Endothelial cell of umbilical vein (primary cell): ENCODE measurements at regions not wholly inside any gene's neighbourhood (a gene's known extent, or its start where the extent isn't known, plus 50 kb on each side); places are given as distances from the start of the nearest gene placed in this dataset.

Experiments
- BruUV-seq: library from RNA; stranded (reverse); fragments of 400-500 nt; replicated peaks from 2 replicates; lab custom pipeline; 2021; lab: Mats Ljungman, UMichigan
- CTCF ChIA-PET: fragments of 300-600, 350-600 bp; sonication (Branson Sonifier 250); formaldehyde crosslinking; loops from one replicate; lab custom pipeline; 2021; ENCODE audit warnings: antibody characterized with exemption, inconsistent platforms; lab: Charles Lee
- POLR2A ChIA-PET: fragments of 300-600, 350-600 bp; sonication (Branson Sonifier 250); formaldehyde crosslinking; loops from one replicate; lab custom pipeline; 2021; ENCODE audit warnings: antibody characterized with exemption, inconsistent platforms; lab: Charles Lee
- DNase-seq: peaks from one replicate; pipeline ENCODE4 v3.0.0-alpha.2; 2011; ENCODE audit warnings: low read depth, low spot score
- FAIRE-seq: peaks from 2 replicates; lab custom pipeline; 2011; peaks lifted over from hg19 to GRCh38; lab: Jason Lieb, UNC
- H2AFZ ChIP-seq: 2 replicates; pipeline ENCODE4 v1.6.0; 2012; ENCODE audit warnings: low read depth, low read length, control low read depth, inconsistent platforms
- H3K27ac ChIP-seq: 2 replicates; pipeline ENCODE4 v1.5.1; 2011; ENCODE audit warnings: low read depth, mild to moderate bottlenecking, control low read depth, low read length, moderate library complexity; ENCODE audit not compliant: insufficient read depth
- H3K27me3 ChIP-seq, 2 experiments: 2 replicates each; pipeline versions ENCODE4 v1.6.0 to v1.6.1; 2011; ENCODE audit warnings: low read length in 2 of 2, mixed read lengths in 1 of 2; ENCODE audit not compliant: control insufficient read depth in 2 of 2, insufficient read depth in 2 of 2
- H3K36me3 ChIP-seq, 2 experiments: 2 replicates in 1 of 2; 3 replicates in 1 of 2; pipeline ENCODE4 v1.5.1; 2011; ENCODE audit warnings: low read length in 2 of 2, mild to moderate bottlenecking in 1 of 2, moderate library complexity in 1 of 2; ENCODE audit not compliant: control insufficient read depth in 2 of 2, insufficient read depth in 2 of 2; ENCODE audit errors: extremely low read depth in 1 of 2
- H3K4me1 ChIP-seq: 3 replicates; pipeline ENCODE4 v1.5.1; 2011; ENCODE audit warnings: mild to moderate bottlenecking, low read length; ENCODE audit not compliant: control insufficient read depth, insufficient read depth; ENCODE audit errors: extremely low read depth
- H3K4me2 ChIP-seq: 2 replicates; pipeline ENCODE4 v1.6.1; 2011; ENCODE audit warnings: low read length, control low read depth, mixed read lengths; ENCODE audit not compliant: insufficient read depth
- H3K4me3 ChIP-seq, 3 experiments: fragments of 200-600 bp in 1 of 3; sonication (generic), shearing (Covaris generic) in 1 of 3; replicated peaks in 1 of 3; 2 replicates each; pipeline ENCODE4 v1.5.1; 2011 to 2016; ENCODE audit warnings: control low read depth in 3 of 3, low read length in 3 of 3, mild to moderate bottlenecking in 2 of 3, inconsistent platforms in 1 of 3, low read depth in 1 of 3, moderate library complexity in 1 of 3; ENCODE audit not compliant: insufficient read depth in 1 of 3
- H3K79me2 ChIP-seq: 2 replicates; pipeline ENCODE4 v1.6.0; 2012; ENCODE audit warnings: low read length, inconsistent platforms; ENCODE audit not compliant: control insufficient read depth, insufficient read depth
- H3K9ac ChIP-seq: replicated peaks from 2 replicates; pipeline ENCODE3; 2011; ENCODE audit warnings: low read length, control low read depth; ENCODE audit not compliant: insufficient read depth; ENCODE audit errors: extremely low read depth
- H3K9me1 ChIP-seq: replicated peaks from 3 replicates; pipeline ENCODE4 v1.6.0; 2011; ENCODE audit warnings: mild to moderate bottlenecking, low read length; ENCODE audit not compliant: control insufficient read depth, insufficient read depth; ENCODE audit errors: extremely low read depth
- H3K9me3 ChIP-seq: replicated peaks from 2 replicates; pipeline ENCODE4 v1.5.1; 2012; ENCODE audit warnings: low read length, inconsistent platforms; ENCODE audit not compliant: control insufficient read depth, insufficient read depth
- H4K20me1 ChIP-seq: replicated peaks from 2 replicates; pipeline ENCODE3; 2011; ENCODE audit warnings: mild to moderate bottlenecking, low read length; ENCODE audit not compliant: control insufficient read depth, insufficient read depth; ENCODE audit errors: extremely low read depth
- EZH2 ChIP-seq: IDR thresholded peaks from 2 replicates; pipeline ENCODE4 v1.6.1; 2012; ENCODE audit warnings: borderline replicate concordance, low read depth, mild to moderate bottlenecking, moderate library complexity, low read length, inconsistent platforms; ENCODE audit not compliant: severe bottlenecking
- FOS ChIP-seq: IDR thresholded peaks from 2 replicates; pipeline ENCODE4 v1.6.1; 2011; ENCODE audit warnings: mild to moderate bottlenecking, low read length, moderate library complexity, borderline replicate concordance; ENCODE audit not compliant: insufficient read depth
- GATA2 ChIP-seq: IDR thresholded peaks from 2 replicates; pipeline ENCODE4 v1.7.0; 2011; ENCODE audit warnings: low read depth, mild to moderate bottlenecking, moderate library complexity, mixed read lengths, low read length; ENCODE audit not compliant: insufficient read length, insufficient read depth
- JUN ChIP-seq: IDR thresholded peaks from 2 replicates; pipeline ENCODE4 v1.6.1; 2011; ENCODE audit warnings: borderline replicate concordance, low read depth; ENCODE audit not compliant: insufficient read length, insufficient read depth
- MYC ChIP-seq: IDR thresholded peaks from one replicate; pipeline ENCODE4 v1.6.1; 2011; ENCODE audit warnings: mild to moderate bottlenecking, low read depth, low read length
- POLR2A ChIP-seq: IDR thresholded peaks from 2 replicates; pipeline ENCODE4 v1.6.1; 2012; ENCODE audit warnings: low read depth, mild to moderate bottlenecking, control low read depth, low read length
- POLR2AphosphoS5 ChIP-seq: IDR thresholded peaks from 2 replicates; pipeline ENCODE4 v1.6.1; 2012; ENCODE audit warnings: low read depth, mild to moderate bottlenecking, control low read depth, low read length, moderate library complexity; ENCODE audit not compliant: insufficient read depth
- dilution Hi-C: fragments of 300-500 bp; cut with MboI; formaldehyde crosslinking; loops from one replicate; pipeline ENCODE4 v1.15.0; 2019; ENCODE audit warnings: low sequenced_read_pairs; ENCODE audit not compliant: extremely low pct_ligation_motif_present
- intact Hi-C: fragments of 100-400 bp; cut with micrococcal nuclease; formaldehyde crosslinking; loops from one replicate; pipeline ENCODE4 v1.10.0; 2022
- TF ChIP-seq, protein P1 (sequence below): IDR thresholded peaks from 2 replicates; pipeline ENCODE4 v1.6.1; 2011; ENCODE audit not compliant: insufficient read depth, insufficient read length
- TF ChIP-seq, protein P2 (sequence below), 2 donors: IDR thresholded peaks; 1 replicate in 1 of 2; 2 replicates in 1 of 2; pipeline ENCODE4 v1.5.1; 2011; ENCODE audit warnings: low read length in 2 of 2, mild to moderate bottlenecking in 2 of 2, moderate library complexity in 2 of 2, control low read depth in 1 of 2, inconsistent platforms in 1 of 2, low read depth in 1 of 2; ENCODE audit not compliant: insufficient read depth in 1 of 2; ENCODE audit errors: extremely low read depth in 1 of 2

DNA sequence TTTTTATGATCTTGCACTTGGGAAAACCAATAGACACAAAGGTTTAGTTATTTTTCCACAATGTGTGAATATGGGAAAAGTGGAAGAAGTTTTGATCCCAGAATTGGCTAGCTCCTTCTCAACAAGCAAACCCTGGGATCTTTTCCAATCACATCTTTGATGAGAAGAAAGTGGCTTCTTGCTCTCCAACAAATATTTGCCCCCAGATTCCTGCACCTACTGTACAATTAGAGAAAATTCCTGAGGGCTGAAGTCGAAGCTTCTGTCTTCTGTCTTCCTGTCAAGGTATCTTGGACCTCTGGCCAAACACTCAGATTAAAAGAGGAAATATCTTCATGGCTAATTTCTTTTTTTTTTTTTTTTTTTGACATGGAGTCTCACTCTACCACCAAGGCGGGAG, 113.1 kb upstream of the SLC45A1 start:
- Histone ChIP-seq H3K27ac (no peak overlapping the region), H3K9ac (no peak overlapping the region), H3K79me2 (no peaks in the 10 kb centered on the region), H4K20me1 (no peaks in the 10 kb centered on the region), H3K9me3 (no peaks in the 10 kb centered on the region), H3K27me3 (no peaks in the 10 kb centered on the region), H3K4me3 (no peak overlapping the region), H3K4me1 (no peaks in the 10 kb centered on the region), H3K36me3 (no peaks in the 10 kb centered on the region), H3K4me2 (no peak overlapping the region), H3K9me1 (no peaks in the 10 kb centered on the region), H2AFZ (no peak overlapping the region)
- FAIRE-seq (no peak), DNase-seq (no peak)
- ChIA-PET POLR2A (no interaction called here), CTCF (interaction anchor here (1.0 to 1.8 kb wide), 3 partner anchors 16 to 109 kb away, joined by 3 to 4 read pairs (median 3); no protein-coding TSS in a partner anchor)
- dilution Hi-C loops, result no loop called here
- intact Hi-C loops, result no loop called here
- TF ChIP-seq POLR2AphosphoS5 (no peak), POLR2A (no peak), GATA2 (no peak), JUN (no peak), FOS (no peak), EZH2 (no peak), MYC (no peak)
- TF ChIP-seq, protein P1, sequence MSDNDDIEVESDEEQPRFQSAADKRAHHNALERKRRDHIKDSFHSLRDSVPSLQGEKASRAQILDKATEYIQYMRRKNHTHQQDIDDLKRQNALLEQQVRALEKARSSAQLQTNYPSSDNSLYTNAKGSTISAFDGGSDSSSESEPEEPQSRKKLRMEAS, result no peak
- BruUV-seq, result no TSS peak

DNA sequence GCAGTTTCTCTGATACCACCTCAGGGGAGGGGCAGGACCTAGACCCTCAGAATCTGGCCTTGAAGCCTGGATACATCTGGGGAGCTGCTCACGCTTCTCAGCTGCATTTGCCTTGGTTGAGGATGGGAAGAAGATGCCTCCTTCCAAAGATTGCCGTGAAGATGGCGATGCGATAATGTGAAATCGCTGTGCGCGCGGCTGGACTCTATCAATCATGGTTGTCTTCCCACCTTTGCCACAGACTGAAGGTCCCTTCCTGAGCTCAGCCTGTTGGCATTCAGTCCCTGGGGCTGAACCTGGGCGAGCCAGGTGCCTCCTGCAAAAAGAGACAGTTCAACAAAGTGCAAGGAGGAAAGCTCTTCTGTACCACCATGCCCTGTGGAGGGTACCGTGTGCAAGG, 114.4 kb upstream of the SLC45A1 start:
- POLR2A ChIA-PET, result no interaction called here
- no peak overlapping the region for H2AFZ ChIP-seq
- BruUV-seq, result no TSS peak
- FAIRE-seq, result no peak
- no peaks in the 10 kb centered on the region for H3K36me3 ChIP-seq
- no peaks in the 10 kb centered on the region for H3K4me1 ChIP-seq
- DNase-seq, result no peak
- no peaks in the 10 kb centered on the region for H3K79me2 ChIP-seq
- H3K4me3 ChIP-seq, result no peak overlapping the region
- no peak overlapping the region for H3K4me2 ChIP-seq
- CTCF ChIA-PET, result interaction anchor here (1.8 kb wide), 1 partner anchor 111 kb away, joined by 4 read pairs; no protein-coding TSS in a partner anchor
- H3K27ac ChIP-seq, result no peak overlapping the region
- TF ChIP-seq, protein P1, result no peak
- TF ChIP-seq EZH2, result no peak
- no peak for TF ChIP-seq JUN
- TF ChIP-seq FOS, result no peak
- no peak for TF ChIP-seq POLR2A
- no peak for TF ChIP-seq MYC
- no peak for TF ChIP-seq GATA2
- TF ChIP-seq, protein P2, sequence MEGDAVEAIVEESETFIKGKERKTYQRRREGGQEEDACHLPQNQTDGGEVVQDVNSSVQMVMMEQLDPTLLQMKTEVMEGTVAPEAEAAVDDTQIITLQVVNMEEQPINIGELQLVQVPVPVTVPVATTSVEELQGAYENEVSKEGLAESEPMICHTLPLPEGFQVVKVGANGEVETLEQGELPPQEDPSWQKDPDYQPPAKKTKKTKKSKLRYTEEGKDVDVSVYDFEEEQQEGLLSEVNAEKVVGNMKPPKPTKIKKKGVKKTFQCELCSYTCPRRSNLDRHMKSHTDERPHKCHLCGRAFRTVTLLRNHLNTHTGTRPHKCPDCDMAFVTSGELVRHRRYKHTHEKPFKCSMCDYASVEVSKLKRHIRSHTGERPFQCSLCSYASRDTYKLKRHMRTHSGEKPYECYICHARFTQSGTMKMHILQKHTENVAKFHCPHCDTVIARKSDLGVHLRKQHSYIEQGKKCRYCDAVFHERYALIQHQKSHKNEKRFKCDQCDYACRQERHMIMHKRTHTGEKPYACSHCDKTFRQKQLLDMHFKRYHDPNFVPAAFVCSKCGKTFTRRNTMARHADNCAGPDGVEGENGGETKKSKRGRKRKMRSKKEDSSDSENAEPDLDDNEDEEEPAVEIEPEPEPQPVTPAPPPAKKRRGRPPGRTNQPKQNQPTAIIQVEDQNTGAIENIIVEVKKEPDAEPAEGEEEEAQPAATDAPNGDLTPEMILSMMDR (IDR thresholded peaks at IDR 0.05; ENCODE audit: extremely low read depth in 1 of 2, insufficient read depth in 1 of 2, low read depth in 1 of 2, low read length in 2 of 2), result no peak
- no peak for TF ChIP-seq POLR2AphosphoS5
- no peaks in the 10 kb centered on the region for H3K27me3 ChIP-seq
- H3K9ac ChIP-seq, result no peak overlapping the region
- no peaks in the 10 kb centered on the region for H3K9me3 ChIP-seq
- intact Hi-C loops (no loop called here), dilution Hi-C loops (no loop called here)
- no peaks in the 10 kb centered on the region for H4K20me1 ChIP-seq
- no peaks in the 10 kb centered on the region for H3K9me1 ChIP-seq
